Erythroblast (primary cell): ENCODE measurements at regions not wholly inside any gene's neighbourhood (a gene's known extent, or its start where the extent isn't known, plus 50 kb on each side); places are given as distances from the start of the nearest gene placed in this dataset.

Source experiments
- GATA1 ChIP-seq: IDR thresholded peaks from 2 replicates; pipeline ENCODE4 v1.6.1; 2011; ENCODE audit warnings: low read depth, mild to moderate bottlenecking, control low read depth, low read length, moderate library complexity
- POLR2A ChIP-seq: IDR thresholded peaks from 2 replicates; pipeline ENCODE4 v1.6.1; 2011; ENCODE audit warnings: mild to moderate bottlenecking, low read length

DNA sequence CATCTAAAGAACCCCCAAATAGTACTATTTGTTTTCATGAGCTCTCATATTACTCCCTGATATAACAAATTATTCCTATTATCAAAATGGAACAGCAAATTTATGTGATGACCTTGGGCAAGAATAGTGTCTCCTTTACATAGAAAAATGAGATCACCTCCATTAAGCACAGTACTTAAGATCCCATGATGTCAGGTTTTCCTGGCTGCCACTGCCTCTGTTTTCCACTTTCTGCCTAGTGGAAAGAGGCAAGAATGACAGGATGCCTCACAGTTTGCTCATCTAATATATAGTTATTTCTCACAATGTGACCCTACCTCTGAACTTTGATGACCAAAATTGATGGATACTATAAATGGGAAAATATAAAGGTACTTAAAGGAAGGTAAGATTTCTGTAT is 260.1 kb upstream of the SGK1 start:
- TF ChIP-seq POLR2A (no peak), GATA1 (no peak)
